K562 (cell line): ENCODE measurements at regions not wholly inside any gene's neighbourhood (a gene's known extent, or its start where the extent isn't known, plus 50 kb on each side); places are given as distances from the start of the nearest gene placed in this dataset.

Experiments
- ATAC-seq: fragments of 200-7000 bp; cut with Tn5 transposase; 3 replicates; pipeline ENCODE4 v1.9.1; 2020; ENCODE audit warnings: moderate library complexity
- BruUV-seq: library from RNA; stranded (reverse); fragments of 400-500 nt; replicated peaks from 2 replicates; lab custom pipeline; 2021; lab: Mats Ljungman, UMichigan
- CTCF ChIA-PET: fragments of 300-600 bp; formaldehyde crosslinking; extraction: SDS; loops from one replicate; lab custom pipeline; 2021; ENCODE audit warnings: low intra/inter-chr PET ratio; lab: Yijun Ruan, JAX
- POLR2A ChIA-PET: fragments of 300-600, 350-650 bp; sonication (Branson Sonifier 250); formaldehyde crosslinking; extraction: SDS; loops from one replicate; lab custom pipeline; 2021; ENCODE audit warnings: antibody characterized with exemption, inconsistent platforms; lab: Yijun Ruan, JAX
- DNase-seq, 4 experiments: peaks; one replicate each; pipeline versions ENCODE4 v3.0.0 to v3.0.0-alpha.2; 2011 to 2018; ENCODE audit warnings: low spot score in 3 of 4, mixed read lengths in 3 of 4; ENCODE audit errors: extremely low read depth in 1 of 4
- FAIRE-seq: peaks from 2 replicates; lab custom pipeline; 2011; peaks lifted over from hg19 to GRCh38; lab: Jason Lieb, UNC
- H2AFZ ChIP-seq: 2 replicates; pipeline ENCODE4 v1.6.0; 2011; ENCODE audit warnings: low read depth, low read length, control low read depth, inconsistent platforms
- H3K27ac ChIP-seq: fragments of 200-600 bp; 3 replicates; pipeline ENCODE4 v1.8.0; 2011; ENCODE audit warnings: low read depth, mild to moderate bottlenecking, control low read depth, inconsistent platforms, low read length, moderate library complexity, mixed read lengths; ENCODE audit errors: extremely low read depth
- H3K27me3 ChIP-seq, 2 experiments: fragments of 300-600 bp in 1 of 2; 2 replicates in 1 of 2; 3 replicates in 1 of 2; pipeline versions ENCODE4 v1.6.0 to v1.8.0; 2011; ENCODE audit warnings: inconsistent platforms in 2 of 2, low read length in 2 of 2, mild to moderate bottlenecking in 1 of 2, mixed read lengths in 1 of 2, moderate library complexity in 1 of 2; ENCODE audit not compliant: control insufficient read depth in 2 of 2, insufficient read depth in 2 of 2
- H3K36me3 ChIP-seq: fragments of 300-600 bp; 3 replicates; pipeline ENCODE4 v1.8.0; 2011; ENCODE audit warnings: mild to moderate bottlenecking, low read length, inconsistent platforms; ENCODE audit not compliant: control insufficient read depth, insufficient read depth
- H3K4me1 ChIP-seq, 2 experiments: fragments of 200-600 bp in 1 of 2; replicated peaks in 1 of 2; 2 replicates in 1 of 2; 3 replicates in 1 of 2; pipeline versions ENCODE4 v1.5.1 to v1.8.0; 2011; ENCODE audit warnings: inconsistent platforms in 2 of 2, low read length in 2 of 2, mild to moderate bottlenecking in 1 of 2, mixed read lengths in 1 of 2, moderate library complexity in 1 of 2; ENCODE audit not compliant: control insufficient read depth in 2 of 2, insufficient read depth in 2 of 2
- H3K4me2 ChIP-seq: 2 replicates; pipeline ENCODE4 v1.6.1; 2011; ENCODE audit warnings: low read length, control low read depth, inconsistent platforms, mixed read lengths; ENCODE audit not compliant: insufficient read depth
- H3K4me3 ChIP-seq: fragments of 200-600 bp; sonication (generic), shearing (Covaris generic); 2 replicates; pipeline ENCODE4 v1.5.1; 2016; ENCODE audit warnings: control low read depth, inconsistent platforms
- H3K79me2 ChIP-seq: fragments of 200-600 bp; 3 replicates; pipeline ENCODE4 v1.8.0; 2011; ENCODE audit warnings: low read length, inconsistent platforms; ENCODE audit not compliant: control insufficient read depth, insufficient read depth
- H3K9ac ChIP-seq, 2 experiments: 2 replicates each; pipeline versions ENCODE4 v1.6.0 to v1.6.1; 2011; ENCODE audit warnings: low read depth in 2 of 2, low read length in 2 of 2, control low read depth in 1 of 2, inconsistent platforms in 1 of 2, mild to moderate bottlenecking in 1 of 2, mixed read lengths in 1 of 2; ENCODE audit not compliant: insufficient read depth in 1 of 2
- H3K9me1 ChIP-seq: one replicate; pipeline ENCODE4 v1.6.0; 2011; ENCODE audit warnings: inconsistent platforms, mild to moderate bottlenecking, low read length, moderate library complexity; ENCODE audit not compliant: control insufficient read depth, insufficient read depth
- H3K9me3 ChIP-seq: replicated peaks from 2 replicates; pipeline ENCODE4 v1.5.1; 2011; ENCODE audit warnings: low read depth, low read length, inconsistent platforms; ENCODE audit not compliant: control insufficient read depth, insufficient read depth
- H4K20me1 ChIP-seq: replicated peaks from 2 replicates; pipeline ENCODE4 v1.6.1; 2011; ENCODE audit warnings: low read length, inconsistent platforms, mixed read lengths; ENCODE audit not compliant: control insufficient read depth, insufficient read depth
- CBX8 ChIP-seq: fragments of 200-600 bp; sonication (generic); IDR thresholded peaks from 2 replicates; pipeline ENCODE4 v1.6.1; 2012; ENCODE audit warnings: borderline replicate concordance, mixed run types, low read depth, mild to moderate bottlenecking, moderate library complexity, mixed read lengths, low read length, control low read depth, inconsistent platforms; ENCODE audit not compliant: poor library complexity, severe bottlenecking; ENCODE audit errors: extremely low read depth
- CXXC5 ChIP-seq: fragments of 250-450 bp; sonication (Bioruptor Pico); IDR thresholded peaks from 2 replicates; pipeline ENCODE4 v1.8.0; 2022; ENCODE audit warnings: inconsistent platforms, mild to moderate bottlenecking, moderate library complexity
- KAT2B ChIP-seq: IDR thresholded peaks from one replicate; pipeline ENCODE4 v1.6.1; 2012; ENCODE audit warnings: low read depth, mild to moderate bottlenecking, control low read depth, inconsistent platforms, low read length, moderate library complexity
- MYC ChIP-seq, 2 experiments: fragments of 250-450 bp in 1 of 2; sonication (Bioruptor Pico) in 1 of 2; IDR thresholded peaks; 2 replicates each; pipeline versions ENCODE4 v1.5.1 to v1.6.1; 2012 to 2021; ENCODE audit warnings: low read depth in 2 of 2, borderline replicate concordance in 1 of 2, improper control_type of control experiment in 1 of 2, low read length in 1 of 2, mild to moderate bottlenecking in 1 of 2, moderate library complexity in 1 of 2
- OTX1 ChIP-seq: fragments of 450-650 bp; formaldehyde crosslinking; IDR thresholded peaks from 2 replicates; pipeline ENCODE4 v1.4.0; 2022; ENCODE audit warnings: mild to moderate bottlenecking
- ZNF609 ChIP-seq: sonication (generic); formaldehyde crosslinking; IDR thresholded peaks from 2 replicates; pipeline ENCODE4 v1.8.1; 2023; ENCODE audit warnings: missing genetic modification reagents, mild to moderate bottlenecking, borderline replicate concordance
- ZNF740 ChIP-seq, 3 experiments: fragments of 200-800 bp in 1 of 3; sonication (Bioruptor generic) in 1 of 3; sonication (generic) in 1 of 3; formaldehyde crosslinking in 1 of 3; IDR thresholded peaks; 2 replicates each; pipeline versions ENCODE4 v1.6.1 to v1.8.0; 2016 to 2022; ENCODE audit warnings: mild to moderate bottlenecking in 2 of 3, missing compliant biosample characterization in 2 of 3, missing genetic modification characterization in 2 of 3, missing genetic modification reagents in 1 of 3
- WGBS: fragments of 100-300 bp; shearing (Covaris generic); methylation state at CpG from one replicate; pipeline ENCODE4 v1.1.6; 2016; ENCODE audit warnings: low coverage, mixed read lengths; ENCODE audit not compliant: insufficient coverage; ENCODE audit errors: missing lambda C conversion rate; 5-methylcytosine and 5-hydroxymethylcytosine counted together
- in situ Hi-C: fragments of 300-500 bp; cut with MboI; formaldehyde crosslinking; loops from 4 replicates; pipeline ENCODE4 v1.15.0; 2018; ENCODE audit warnings: inconsistent platforms, mixed read lengths
- intact Hi-C: fragments of 100-400 bp; cut with micrococcal nuclease; formaldehyde crosslinking; loops from 2 replicates; pipeline ENCODE4 v1.14.2; 2022
- TF ChIP-seq, protein P1 (sequence below): fragments of 250-450 bp; sonication (Bioruptor Pico); IDR thresholded peaks from 2 replicates; pipeline ENCODE4 v1.5.0; 2020; ENCODE audit warnings: mild to moderate bottlenecking

GRCh38 chr17:72572604-72573491 lies 452.0 kb downstream of the SOX9 start:
- Histone ChIP-seq H3K79me2 (no peaks in the 10 kb centered on the region), H3K27ac (no peak overlapping the region), H3K9ac (no peak overlapping the region), H3K4me2 (no peak overlapping the region), H3K9me3 (no peaks in the 10 kb centered on the region), H3K9me1 (no peaks in the 10 kb centered on the region), H4K20me1 (no peaks in the 10 kb centered on the region), H3K27me3 (peaks cover 2 to 49% of the 10 kb centered on the region in 2 experiments; a peak in 3 of 5 replicates), H2AFZ (no peak overlapping the region), H3K36me3 (no peaks in the 10 kb centered on the region), H3K4me1 (no peaks in the 10 kb centered on the region), H3K4me3 (no peak overlapping the region)
- no peak for ATAC-seq
- no peak for TF ChIP-seq CBX8
- no peak for TF ChIP-seq ZNF609 (CRISPR knock-in tag)
- TF ChIP-seq CXXC5 (CRISPR knock-in tag) = no peak
- no peak for TF ChIP-seq MYC (IDR thresholded peaks at IDR 0.05; ENCODE audit: low read depth, low read length)
- TF ChIP-seq MYC (CRISPR knock-in tag; IDR thresholded peaks at IDR 0.05; ENCODE audit: borderline replicate concordance, low read depth) = no peak
- TF ChIP-seq, protein P1, sequence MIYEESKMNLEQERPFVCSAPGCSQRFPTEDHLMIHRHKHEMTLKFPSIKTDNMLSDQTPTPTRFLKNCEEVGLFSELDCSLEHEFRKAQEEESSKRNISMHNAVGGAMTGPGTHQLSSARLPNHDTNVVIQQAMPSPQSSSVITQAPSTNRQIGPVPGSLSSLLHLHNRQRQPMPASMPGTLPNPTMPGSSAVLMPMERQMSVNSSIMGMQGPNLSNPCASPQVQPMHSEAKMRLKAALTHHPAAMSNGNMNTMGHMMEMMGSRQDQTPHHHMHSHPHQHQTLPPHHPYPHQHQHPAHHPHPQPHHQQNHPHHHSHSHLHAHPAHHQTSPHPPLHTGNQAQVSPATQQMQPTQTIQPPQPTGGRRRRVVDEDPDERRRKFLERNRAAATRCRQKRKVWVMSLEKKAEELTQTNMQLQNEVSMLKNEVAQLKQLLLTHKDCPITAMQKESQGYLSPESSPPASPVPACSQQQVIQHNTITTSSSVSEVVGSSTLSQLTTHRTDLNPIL (CRISPR knock-in tag) = no peak
- TF ChIP-seq KAT2B = no peak
- TF ChIP-seq ZNF740 (CRISPR knock-in tag; IDR thresholded peaks at IDR 0.05) = no peak
- no peak for TF ChIP-seq ZNF740 (tag; IDR thresholded peaks at IDR 0.05)
- TF ChIP-seq OTX1 (CRISPR knock-in tag) = no peak
- no TSS peak for BruUV-seq
- no peak for DNase-seq
- POLR2A ChIA-PET = no interaction called here
- intact Hi-C loops = no loop called here
- WGBS = under 1% methylated on average over 12 of the region's 12 CpGs
- CTCF ChIA-PET = no interaction called here
- FAIRE-seq = no peak
- in situ Hi-C loops = no loop called here
